Fibroblast of the aortic adventitia (primary cell): ENCODE measurements at regions not wholly inside any gene's neighbourhood (a gene's known extent, or its start where the extent isn't known, plus 50 kb on each side); places are given as distances from the start of the nearest gene placed in this dataset.

Experiments
- DNase-seq: peaks from one replicate; pipeline ENCODE4 v3.0.0-alpha.2; 2010; ENCODE audit warnings: low read depth
- H3K4me3 ChIP-seq: 2 replicates; pipeline ENCODE4 v1.5.1; 2011; ENCODE audit warnings: low read depth, mild to moderate bottlenecking, control low read depth, low read length, moderate library complexity
- CTCF ChIP-seq: IDR thresholded peaks from 2 replicates; pipeline ENCODE4 v1.5.1; 2011; ENCODE audit warnings: mild to moderate bottlenecking, low read length, control low read depth, inconsistent platforms; ENCODE audit not compliant: insufficient read depth

- no peak for DNase-seq
- no peak for TF ChIP-seq CTCF
- no peak overlapping the region for H3K4me3 ChIP-seq
Observed at GRCh38 chr15:25169318-25169717, 214.5 kb downstream of the SNRPN start.

GRCh38 chr15:25170113-25170731, 215.4 kb downstream of the SNRPN start:
- no peak overlapping the region for H3K4me3 ChIP-seq
- no peak for TF ChIP-seq CTCF
- no peak for DNase-seq

- no peak for DNase-seq
- TF ChIP-seq CTCF, result no peak
- no peak overlapping the region for H3K4me3 ChIP-seq
Observed at GRCh38 chr15:25170781-25171110, 216.0 kb downstream of the SNRPN start.

- no peak for TF ChIP-seq CTCF
- H3K4me3 ChIP-seq, result no peak overlapping the region
- no peak for DNase-seq
Observed at GRCh38 chr15:25171111-25171811, 216.5 kb downstream of the SNRPN start.

- no peak overlapping the region for H3K4me3 ChIP-seq
- no peak for TF ChIP-seq CTCF
- DNase-seq, result no peak
Observed at GRCh38 chr15:25171856-25172687, 217.3 kb downstream of the SNRPN start.

GRCh38 chr15:25172691-25173090, 217.9 kb downstream of the SNRPN start:
- no peak for DNase-seq
- no peak overlapping the region for H3K4me3 ChIP-seq
- TF ChIP-seq CTCF, result no peak
